BE2C (cell line): ENCODE measurements at regions not wholly inside any gene's neighbourhood (a gene's known extent, or its start where the extent isn't known, plus 50 kb on each side); places are given as distances from the start of the nearest gene placed in this dataset.

Source experiments
- DNase-seq: peaks from one replicate; pipeline ENCODE4 v3.0.0-alpha.2; 2020
- H3K27me3 ChIP-seq: fragments of 250-450 bp; sonication (Bioruptor Pico); 2 replicates; pipeline ENCODE4 v1.5.1; 2020; ENCODE audit warnings: mild to moderate bottlenecking
- H3K36me3 ChIP-seq: fragments of 250-450 bp; sonication (Bioruptor Pico); 2 replicates; pipeline ENCODE4 v1.5.1; 2020; ENCODE audit warnings: mild to moderate bottlenecking
- H3K4me1 ChIP-seq: fragments of 250-450 bp; sonication (Bioruptor Pico); 2 replicates; pipeline ENCODE4 v1.5.1; 2020
- H3K4me3 ChIP-seq: 2 replicates; pipeline ENCODE4 v1.5.1; 2011; ENCODE audit warnings: low read depth, low read length
- H3K9me3 ChIP-seq: fragments of 250-450 bp; sonication (Bioruptor Pico); 2 replicates; pipeline ENCODE4 v1.5.1; 2020
- TF ChIP-seq, protein P1 (sequence below): IDR thresholded peaks from 2 replicates; pipeline ENCODE4 v1.5.1; 2012; ENCODE audit warnings: mild to moderate bottlenecking, low read depth, low read length

DNA sequence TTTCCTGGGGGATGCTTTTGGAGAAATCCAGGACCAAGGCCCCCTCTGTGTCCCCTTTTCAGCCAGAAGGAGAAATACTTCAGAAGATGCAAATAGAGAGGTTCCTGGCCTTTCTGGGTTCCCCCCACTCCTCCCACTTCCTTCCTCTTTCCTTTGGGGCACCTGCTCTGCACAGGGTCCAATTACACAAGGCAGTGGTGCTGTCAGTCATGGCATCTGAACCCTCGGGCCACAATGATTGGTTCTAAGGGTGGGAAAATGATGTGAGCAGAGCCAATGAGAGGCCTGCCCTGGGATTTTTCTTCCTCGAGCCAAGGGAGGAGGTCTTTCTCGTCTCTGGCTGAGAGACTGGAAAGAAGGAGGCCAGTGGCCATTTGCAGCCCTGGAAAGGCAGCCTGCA, 282.2 kb downstream of the NPHP4 start:
- H3K4me1 ChIP-seq, result no peaks in the 10 kb centered on the region
- H3K4me3 ChIP-seq, result no peak overlapping the region
- no peak for DNase-seq
- no peaks in the 10 kb centered on the region for H3K27me3 ChIP-seq
- H3K36me3 ChIP-seq, result no peaks in the 10 kb centered on the region
- H3K9me3 ChIP-seq, result no peaks in the 10 kb centered on the region
- TF ChIP-seq, protein P1, sequence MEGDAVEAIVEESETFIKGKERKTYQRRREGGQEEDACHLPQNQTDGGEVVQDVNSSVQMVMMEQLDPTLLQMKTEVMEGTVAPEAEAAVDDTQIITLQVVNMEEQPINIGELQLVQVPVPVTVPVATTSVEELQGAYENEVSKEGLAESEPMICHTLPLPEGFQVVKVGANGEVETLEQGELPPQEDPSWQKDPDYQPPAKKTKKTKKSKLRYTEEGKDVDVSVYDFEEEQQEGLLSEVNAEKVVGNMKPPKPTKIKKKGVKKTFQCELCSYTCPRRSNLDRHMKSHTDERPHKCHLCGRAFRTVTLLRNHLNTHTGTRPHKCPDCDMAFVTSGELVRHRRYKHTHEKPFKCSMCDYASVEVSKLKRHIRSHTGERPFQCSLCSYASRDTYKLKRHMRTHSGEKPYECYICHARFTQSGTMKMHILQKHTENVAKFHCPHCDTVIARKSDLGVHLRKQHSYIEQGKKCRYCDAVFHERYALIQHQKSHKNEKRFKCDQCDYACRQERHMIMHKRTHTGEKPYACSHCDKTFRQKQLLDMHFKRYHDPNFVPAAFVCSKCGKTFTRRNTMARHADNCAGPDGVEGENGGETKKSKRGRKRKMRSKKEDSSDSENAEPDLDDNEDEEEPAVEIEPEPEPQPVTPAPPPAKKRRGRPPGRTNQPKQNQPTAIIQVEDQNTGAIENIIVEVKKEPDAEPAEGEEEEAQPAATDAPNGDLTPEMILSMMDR, result no peak

DNA sequence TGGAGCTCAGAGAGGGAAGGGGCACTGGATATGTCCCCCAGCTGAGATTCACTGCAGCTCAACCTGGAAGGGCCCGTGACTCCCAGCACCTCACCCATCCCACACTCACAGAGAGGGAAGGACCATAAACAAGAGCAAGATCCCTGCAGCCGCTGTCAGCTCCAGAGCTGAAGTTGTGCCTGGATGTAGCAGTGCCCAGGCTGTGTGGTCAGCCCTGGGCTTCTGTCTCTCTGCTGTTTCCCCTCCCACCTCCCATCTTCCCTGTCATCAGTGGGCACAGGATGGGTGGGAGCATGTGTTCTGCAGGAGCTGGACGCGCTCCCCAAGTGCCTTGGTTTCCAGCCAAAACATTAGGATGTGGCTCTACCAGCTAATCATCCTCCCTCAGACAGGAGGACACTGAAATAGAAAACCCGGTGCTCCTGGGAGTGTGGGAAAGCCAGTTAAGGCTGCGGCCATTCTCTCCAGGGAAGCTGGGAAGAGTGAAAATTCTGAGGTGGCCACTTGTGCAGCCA, 282.7 kb downstream of the NPHP4 start:
- H3K27me3 ChIP-seq, result no peaks in the 10 kb centered on the region
- TF ChIP-seq, protein P1, result no peak

DNA sequence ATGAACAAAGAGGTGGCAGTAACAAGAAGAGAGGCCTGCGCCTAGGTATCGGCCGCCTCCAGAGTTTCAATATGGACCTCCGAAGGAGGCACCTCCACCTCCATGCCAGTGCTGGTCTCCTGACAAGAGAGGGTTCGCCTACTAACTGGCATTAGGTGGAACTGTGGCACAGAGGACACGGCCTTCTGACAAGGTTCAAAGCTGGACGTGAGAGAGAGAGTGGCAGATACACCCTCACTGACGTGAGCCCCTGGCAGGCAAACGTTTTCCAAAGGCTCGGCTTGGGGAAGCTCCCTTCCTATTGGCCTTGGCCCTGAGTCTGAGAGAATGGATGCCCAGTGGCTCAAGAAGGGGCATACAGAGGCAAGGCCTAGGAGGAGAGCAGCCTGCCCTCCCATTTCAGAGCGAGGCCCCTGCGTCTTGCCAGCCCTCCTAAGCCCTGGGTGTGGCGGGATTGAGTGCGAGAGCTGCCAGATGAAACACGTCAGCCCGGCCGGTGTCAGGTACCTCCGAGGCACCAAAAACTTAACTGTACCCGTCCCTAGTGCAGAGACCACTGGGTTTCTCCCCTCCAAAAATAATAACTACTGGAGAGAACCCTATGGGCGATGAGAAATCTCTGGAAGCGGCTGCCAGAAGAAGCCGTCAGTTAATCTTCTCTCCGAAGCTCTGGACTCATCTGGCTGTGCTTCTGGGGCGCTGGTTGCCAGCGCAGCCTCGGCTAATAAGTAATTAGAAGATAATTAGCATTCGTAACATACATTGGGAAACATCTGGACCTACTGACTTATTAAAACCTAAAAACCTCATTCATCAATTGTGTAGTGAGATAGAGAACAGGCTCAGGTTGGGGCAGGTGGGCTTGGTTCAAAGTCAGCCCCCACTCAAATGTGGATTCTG, 283.6 kb downstream of the NPHP4 start:
- H3K27me3 ChIP-seq, result no peaks in the 10 kb centered on the region
- DNase-seq, result no peak
- TF ChIP-seq, protein P1, result no peak

More for the DNA sequence above, 282.7 kb downstream of the NPHP4 start:
- Histone ChIP-seq H3K4me3 (no peak overlapping the region), H3K9me3 (no peaks in the 10 kb centered on the region), H3K36me3 (no peaks in the 10 kb centered on the region), H3K4me1 (no peaks in the 10 kb centered on the region)
- no peak for DNase-seq

DNA sequence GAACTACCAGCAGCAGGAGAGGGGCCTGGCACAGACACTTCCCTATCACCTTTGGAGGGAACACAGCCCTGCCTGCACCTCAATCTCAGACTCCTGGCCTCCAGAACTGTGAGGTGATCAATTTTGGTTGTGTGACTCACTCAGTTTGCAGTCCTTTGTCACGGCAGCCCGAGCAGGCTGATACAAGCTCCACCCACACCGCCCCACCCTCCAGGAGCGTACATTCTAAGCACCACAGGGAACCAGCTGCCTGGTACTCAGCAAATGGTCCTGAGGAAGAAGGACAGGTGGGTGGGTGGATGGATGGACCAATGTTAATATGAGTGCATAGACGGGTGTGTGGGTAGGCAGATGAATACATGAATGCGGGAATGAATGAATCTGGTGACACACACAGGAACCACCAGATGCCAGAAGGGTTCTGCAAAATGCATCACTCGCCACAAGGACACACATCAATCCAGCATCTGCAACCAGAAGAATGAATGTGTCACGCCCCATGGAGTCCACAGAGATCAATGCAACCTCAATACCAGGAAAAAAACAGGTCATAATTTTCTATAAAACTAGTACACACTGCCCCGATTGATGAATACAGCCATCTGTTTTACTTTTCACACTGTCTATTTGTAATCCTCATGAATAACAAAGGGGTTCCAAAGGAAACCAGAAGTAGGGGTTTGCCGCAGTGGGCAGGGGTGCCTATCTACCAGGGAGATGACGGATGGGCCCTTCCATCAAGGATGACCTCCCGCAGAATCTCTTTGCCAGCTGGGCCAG, 284.5 kb downstream of the NPHP4 start:
- Histone ChIP-seq H3K4me1 (no peaks in the 10 kb centered on the region), H3K36me3 (no peaks in the 10 kb centered on the region), H3K9me3 (no peaks in the 10 kb centered on the region), H3K27me3 (no peaks in the 10 kb centered on the region), H3K4me3 (no peak overlapping the region)
- TF ChIP-seq, protein P1, result no peak
- no peak for DNase-seq

More for the DNA sequence above, 283.6 kb downstream of the NPHP4 start:
- H3K9me3 ChIP-seq, result no peaks in the 10 kb centered on the region
- no peaks in the 10 kb centered on the region for H3K4me1 ChIP-seq
- H3K36me3 ChIP-seq, result no peaks in the 10 kb centered on the region
- no peak overlapping the region for H3K4me3 ChIP-seq

DNA sequence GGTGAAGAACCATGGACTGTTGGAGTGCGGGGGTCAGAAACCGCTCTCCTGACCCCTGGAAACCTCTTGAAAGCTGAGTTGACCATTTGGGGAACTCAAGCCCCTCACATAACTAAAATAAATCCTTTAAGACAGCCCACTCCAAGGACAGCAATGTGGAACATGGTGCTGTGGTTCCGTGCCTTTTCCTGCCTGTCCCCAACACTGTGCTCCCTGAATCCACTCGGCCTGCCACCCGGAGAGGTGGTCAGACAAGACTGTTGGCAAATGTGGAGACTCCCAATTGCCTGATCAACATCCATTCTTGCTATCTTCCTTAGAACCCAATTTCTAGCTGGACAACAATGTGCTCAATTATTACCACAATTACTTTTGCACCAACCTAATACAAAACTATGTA, 286.0 kb downstream of the NPHP4 start:
- no peak for DNase-seq
- Histone ChIP-seq H3K36me3 (no peaks in the 10 kb centered on the region), H3K27me3 (no peaks in the 10 kb centered on the region), H3K9me3 (no peaks in the 10 kb centered on the region), H3K4me1 (no peaks in the 10 kb centered on the region), H3K4me3 (no peak overlapping the region)
- TF ChIP-seq, protein P1, result no peak
